ENCODE measurements at regions not wholly inside any gene's neighbourhood (a gene's known extent, or its start where the extent isn't known, plus 50 kb on each side); places are given as distances from the start of the nearest gene placed in this dataset.

DNA sequence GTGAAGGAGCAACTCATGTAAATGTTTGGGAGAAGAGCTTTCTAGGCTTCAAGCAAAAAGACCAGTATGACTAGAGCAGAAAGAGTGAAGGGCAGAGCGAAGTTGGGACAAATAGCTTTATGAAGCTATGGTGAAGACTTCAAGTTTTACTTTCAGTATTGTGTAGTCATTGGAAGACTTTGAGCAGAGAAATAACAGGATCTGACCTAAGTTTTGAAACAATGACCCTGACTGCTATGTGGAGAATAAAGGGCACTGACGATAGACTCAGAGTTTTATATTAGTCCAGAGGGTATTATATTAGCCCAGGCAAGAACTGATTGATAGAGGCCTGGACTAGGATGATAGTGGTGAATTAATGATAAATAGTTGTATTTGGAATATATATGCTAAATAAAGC lies 187.3 kb downstream of the KTN1 start:
- WGBS, 2 donors, result 85% methylated on average over 2 of the region's 2 CpGs
- DNase-seq (ENCODE audit: low spot score in 2 of 2), result no peak
- TF ChIP-seq, protein P1, sequence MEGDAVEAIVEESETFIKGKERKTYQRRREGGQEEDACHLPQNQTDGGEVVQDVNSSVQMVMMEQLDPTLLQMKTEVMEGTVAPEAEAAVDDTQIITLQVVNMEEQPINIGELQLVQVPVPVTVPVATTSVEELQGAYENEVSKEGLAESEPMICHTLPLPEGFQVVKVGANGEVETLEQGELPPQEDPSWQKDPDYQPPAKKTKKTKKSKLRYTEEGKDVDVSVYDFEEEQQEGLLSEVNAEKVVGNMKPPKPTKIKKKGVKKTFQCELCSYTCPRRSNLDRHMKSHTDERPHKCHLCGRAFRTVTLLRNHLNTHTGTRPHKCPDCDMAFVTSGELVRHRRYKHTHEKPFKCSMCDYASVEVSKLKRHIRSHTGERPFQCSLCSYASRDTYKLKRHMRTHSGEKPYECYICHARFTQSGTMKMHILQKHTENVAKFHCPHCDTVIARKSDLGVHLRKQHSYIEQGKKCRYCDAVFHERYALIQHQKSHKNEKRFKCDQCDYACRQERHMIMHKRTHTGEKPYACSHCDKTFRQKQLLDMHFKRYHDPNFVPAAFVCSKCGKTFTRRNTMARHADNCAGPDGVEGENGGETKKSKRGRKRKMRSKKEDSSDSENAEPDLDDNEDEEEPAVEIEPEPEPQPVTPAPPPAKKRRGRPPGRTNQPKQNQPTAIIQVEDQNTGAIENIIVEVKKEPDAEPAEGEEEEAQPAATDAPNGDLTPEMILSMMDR (IDR thresholded peaks at IDR 0.05), result no peak
- TF ChIP-seq POLR2A (IDR thresholded peaks at IDR 0.05), result no peak
- intact Hi-C loops (cut with DNase I; ENCODE audit: low total_unique reads), result no loop called here
- no peak overlapping the region for H3K4me3 ChIP-seq (ENCODE audit: low read depth, poor library complexity, severe bottlenecking)

GRCh38 chr14:55769877-55770276 lies 189.9 kb downstream of the KTN1 start:
- no peak for DNase-seq (ENCODE audit: low spot score in 2 of 2)
- intact Hi-C loops (cut with DNase I; ENCODE audit: low total_unique reads), result no loop called here
- TF ChIP-seq, protein P1 (IDR thresholded peaks at IDR 0.05), result no peak
- no peak for TF ChIP-seq POLR2A (IDR thresholded peaks at IDR 0.05)
- 56 to 78% methylated on average over 3 of the region's 3 CpGs for WGBS, 2 donors
- H3K4me3 ChIP-seq (ENCODE audit: low read depth, poor library complexity, severe bottlenecking), result no peak overlapping the region

DNA sequence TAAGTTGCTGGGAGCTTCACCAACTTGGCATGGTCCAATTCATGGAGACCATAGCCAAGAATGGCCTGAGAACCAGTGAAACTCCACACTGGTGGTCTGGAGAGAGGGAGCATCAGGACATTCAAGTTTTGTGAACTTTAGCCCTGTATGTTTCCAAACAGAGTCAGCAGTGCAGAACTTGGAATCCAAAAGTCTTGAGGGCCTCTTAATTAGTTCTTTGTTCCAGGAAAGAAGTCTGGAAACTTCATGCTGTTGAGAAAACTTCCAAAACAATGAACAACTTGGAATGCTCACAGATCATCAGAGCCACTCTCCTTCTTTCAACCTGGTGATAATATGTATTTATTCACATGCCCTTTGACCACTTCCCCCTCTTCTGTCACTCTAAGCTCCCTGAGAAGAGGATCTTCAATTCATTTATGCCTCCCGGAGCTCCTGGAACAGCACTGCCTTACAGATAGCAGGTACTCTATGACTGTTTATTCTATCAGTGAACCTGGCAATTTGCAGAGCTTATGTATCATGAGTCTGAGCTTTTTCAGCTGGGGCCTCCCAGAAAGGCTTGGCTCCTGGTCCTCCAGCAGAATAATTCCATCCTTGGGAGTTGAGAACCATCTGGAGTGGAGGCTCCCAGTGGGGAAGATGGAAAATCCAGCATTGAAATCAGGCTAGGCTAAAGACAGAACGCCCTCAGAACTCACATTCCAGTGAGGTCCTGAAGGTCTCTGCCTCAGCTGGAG lies 191.4 kb downstream of the KTN1 start:
- TF ChIP-seq, protein P1 (IDR thresholded peaks at IDR 0.05), result no peak
- TF ChIP-seq POLR2A (IDR thresholded peaks at IDR 0.05), result no peak
- peak in 1 of 2 donors; percentile 61 for DNase-seq (ENCODE audit: low spot score in 2 of 2)
- no peak overlapping the region for H3K4me3 ChIP-seq (ENCODE audit: low read depth, poor library complexity, severe bottlenecking)
- intact Hi-C loops (cut with DNase I; ENCODE audit: low total_unique reads), result no loop called here
- 65 to 70% methylated on average over 2 of the region's 2 CpGs for WGBS, 2 donors

GRCh38 chr14:55772486-55772885 lies 192.5 kb downstream of the KTN1 start:
- intact Hi-C loops (cut with DNase I; ENCODE audit: low total_unique reads), result no loop called here
- DNase-seq (ENCODE audit: low spot score in 2 of 2), result no peak
- no peak overlapping the region for H3K4me3 ChIP-seq (ENCODE audit: low read depth, poor library complexity, severe bottlenecking)
- TF ChIP-seq, protein P1 (IDR thresholded peaks at IDR 0.05), result no peak
- TF ChIP-seq POLR2A (IDR thresholded peaks at IDR 0.05), result no peak
- 46 to 53% methylated on average over 1 of the region's 1 CpG for WGBS, 2 donors

DNA sequence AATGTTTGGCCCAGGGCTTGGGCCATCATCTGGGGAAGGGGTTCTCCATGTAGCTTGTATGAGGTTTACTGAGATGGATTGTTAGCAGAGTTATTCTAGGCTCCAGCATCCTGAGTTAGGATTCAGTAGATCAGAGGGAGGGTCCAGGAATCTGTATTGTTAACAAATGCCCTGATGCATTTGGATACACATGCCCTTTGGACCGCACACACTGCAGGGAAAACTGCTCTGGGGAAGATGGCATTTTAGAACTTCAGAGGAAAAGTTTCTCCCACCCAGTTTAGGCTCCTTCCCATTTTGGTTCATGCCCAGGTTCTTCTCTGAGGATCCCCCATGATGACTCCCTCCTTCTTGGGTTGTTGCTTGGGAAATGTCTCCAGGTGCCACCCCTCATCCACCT lies 193.3 kb downstream of the KTN1 start:
- DNase-seq (ENCODE audit: low spot score in 2 of 2), result no peak
- TF ChIP-seq, protein P1 (IDR thresholded peaks at IDR 0.05), result no peak
- TF ChIP-seq POLR2A (IDR thresholded peaks at IDR 0.05), result no peak
- intact Hi-C loops (cut with DNase I; ENCODE audit: low total_unique reads), result no loop called here
- 83 to 100% methylated on average over 1 of the region's 1 CpG for WGBS, 2 donors
- no peak overlapping the region for H3K4me3 ChIP-seq (ENCODE audit: low read depth, poor library complexity, severe bottlenecking)
